ENCODE measurements at regions not wholly inside any gene's neighbourhood (a gene's known extent, or its start where the extent isn't known, plus 50 kb on each side); places are given as distances from the start of the nearest gene placed in this dataset.

DNA sequence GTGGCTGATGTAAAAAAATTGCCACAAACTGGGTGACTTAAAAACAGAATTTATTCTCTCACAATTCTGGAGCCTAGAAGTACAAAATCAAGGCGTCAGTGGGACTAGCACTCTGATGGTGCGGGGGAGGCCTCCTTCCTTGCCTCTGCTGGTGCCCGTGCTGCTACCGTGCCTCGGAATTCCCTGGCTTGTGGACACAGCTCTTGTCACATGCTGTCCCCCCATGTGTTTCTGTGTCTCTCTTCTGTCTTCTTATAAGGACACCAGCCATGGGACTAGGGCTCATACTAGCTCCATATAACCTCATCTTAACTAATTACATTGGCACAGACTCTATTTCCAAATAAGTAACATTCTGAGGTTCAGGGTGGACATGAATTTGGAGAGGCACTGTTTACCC, 242.3 kb upstream of the IRX2 start:
- Histone ChIP-seq H3K27me3 (no peaks in the 10 kb centered on the region), H3K36me3 (no peaks in the 10 kb centered on the region), H3K27ac (no peak overlapping the region), H3K9me3 (no peaks in the 10 kb centered on the region), H3K4me3 (no peak overlapping the region), H3K4me1 (no peaks in the 10 kb centered on the region)
- DNase-seq: no peak
- intact Hi-C loops (cut with DNase I; ENCODE audit: low total_unique reads) (no loop called here), in situ Hi-C loops (cut with MboI; ENCODE audit: low pct_ligation_motif_present in 1 of 4, low pct_unique_long_range_greater_than_20kb in 1 of 4, low sequenced_read_pairs in 3 of 4) (no loop called here)
- 71 to 83% methylated on average over 2 to 5 of the region's 5 CpGs for WGBS, 2 donors (ENCODE audit: low coverage in 1 of 2)
- no peak for TF ChIP-seq POLR2AphosphoS5 (IDR thresholded peaks at IDR 0.05)

DNA sequence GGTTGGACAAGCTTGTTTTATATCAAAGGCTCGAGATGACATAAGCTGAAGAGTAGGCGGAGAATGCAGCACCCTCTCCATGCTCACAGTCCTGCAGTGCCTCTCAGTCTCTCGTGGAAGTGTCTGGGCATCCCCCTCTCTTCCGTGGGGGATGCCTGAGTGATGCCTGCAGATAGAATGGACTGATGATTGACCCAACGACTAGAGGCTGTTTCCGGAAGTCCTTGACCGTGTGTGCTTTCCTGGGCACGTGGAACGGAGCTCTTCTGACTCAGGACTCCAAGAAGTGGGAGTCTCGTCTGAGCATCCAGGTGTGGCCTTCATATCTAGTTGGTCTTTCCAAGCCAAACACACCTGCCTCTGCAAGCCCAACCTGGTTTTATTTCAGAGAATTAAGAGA, 241.8 kb upstream of the IRX2 start:
- no peaks in the 10 kb centered on the region for H3K27me3 ChIP-seq
- H3K4me1 ChIP-seq: no peaks in the 10 kb centered on the region
- 20 to 62% methylated on average over 1 to 10 of the region's 10 CpGs for WGBS, 2 donors (ENCODE audit: low coverage in 1 of 2)
- no peak for TF ChIP-seq POLR2AphosphoS5 (IDR thresholded peaks at IDR 0.05)
- TF ChIP-seq POLR2A (IDR thresholded peaks at IDR 0.05): no peak
- TF ChIP-seq, protein P1, sequence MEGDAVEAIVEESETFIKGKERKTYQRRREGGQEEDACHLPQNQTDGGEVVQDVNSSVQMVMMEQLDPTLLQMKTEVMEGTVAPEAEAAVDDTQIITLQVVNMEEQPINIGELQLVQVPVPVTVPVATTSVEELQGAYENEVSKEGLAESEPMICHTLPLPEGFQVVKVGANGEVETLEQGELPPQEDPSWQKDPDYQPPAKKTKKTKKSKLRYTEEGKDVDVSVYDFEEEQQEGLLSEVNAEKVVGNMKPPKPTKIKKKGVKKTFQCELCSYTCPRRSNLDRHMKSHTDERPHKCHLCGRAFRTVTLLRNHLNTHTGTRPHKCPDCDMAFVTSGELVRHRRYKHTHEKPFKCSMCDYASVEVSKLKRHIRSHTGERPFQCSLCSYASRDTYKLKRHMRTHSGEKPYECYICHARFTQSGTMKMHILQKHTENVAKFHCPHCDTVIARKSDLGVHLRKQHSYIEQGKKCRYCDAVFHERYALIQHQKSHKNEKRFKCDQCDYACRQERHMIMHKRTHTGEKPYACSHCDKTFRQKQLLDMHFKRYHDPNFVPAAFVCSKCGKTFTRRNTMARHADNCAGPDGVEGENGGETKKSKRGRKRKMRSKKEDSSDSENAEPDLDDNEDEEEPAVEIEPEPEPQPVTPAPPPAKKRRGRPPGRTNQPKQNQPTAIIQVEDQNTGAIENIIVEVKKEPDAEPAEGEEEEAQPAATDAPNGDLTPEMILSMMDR (IDR thresholded peaks at IDR 0.05): no peak
- TF ChIP-seq EP300 (IDR thresholded peaks at IDR 0.05; ENCODE audit: low read depth): no peak
- no peaks in the 10 kb centered on the region for H3K9me3 ChIP-seq
- in situ Hi-C loops (cut with MboI; ENCODE audit: low pct_ligation_motif_present in 1 of 4, low pct_unique_long_range_greater_than_20kb in 1 of 4, low sequenced_read_pairs in 3 of 4): no loop called here
- no peak overlapping the region for H3K27ac ChIP-seq
- H3K36me3 ChIP-seq: no peaks in the 10 kb centered on the region
- no peak overlapping the region for H3K4me3 ChIP-seq
- DNase-seq: no peak
- intact Hi-C loops (cut with DNase I; ENCODE audit: low total_unique reads): no loop called here

DNA sequence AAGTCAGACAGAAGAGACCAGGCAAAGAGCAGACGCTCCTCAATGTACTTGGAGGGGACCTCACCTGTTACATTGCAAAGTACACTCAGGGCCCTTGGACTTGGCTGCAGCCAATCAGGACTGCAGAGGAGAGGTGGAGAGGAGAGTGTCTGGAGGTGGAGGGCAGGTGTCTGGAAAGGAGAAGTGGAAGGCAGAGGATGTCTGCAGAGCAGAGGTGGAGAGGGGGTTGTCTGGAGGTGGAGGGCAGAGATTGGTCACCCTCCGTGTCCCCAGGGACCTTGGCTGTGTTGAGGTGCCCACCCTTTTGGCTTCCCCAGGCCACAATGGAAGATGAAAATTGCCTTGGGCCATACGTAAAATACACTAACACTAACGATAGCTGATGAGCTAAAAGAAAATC, 241.3 kb upstream of the IRX2 start:
- WGBS, 2 donors (ENCODE audit: low coverage in 1 of 2): 76 to 89% methylated on average over 3 to 4 of the region's 4 CpGs
- intact Hi-C loops (cut with DNase I; ENCODE audit: low total_unique reads): no loop called here
- DNase-seq: no peak
- Histone ChIP-seq H3K27me3 (no peaks in the 10 kb centered on the region), H3K4me1 (no peaks in the 10 kb centered on the region), H3K9me3 (no peaks in the 10 kb centered on the region), H3K27ac (no peak overlapping the region), H3K4me3 (no peak overlapping the region), H3K36me3 (no peaks in the 10 kb centered on the region)
- in situ Hi-C loops (cut with MboI; ENCODE audit: low pct_ligation_motif_present in 1 of 4, low pct_unique_long_range_greater_than_20kb in 1 of 4, low sequenced_read_pairs in 3 of 4): no loop called here
- TF ChIP-seq, protein P1 (IDR thresholded peaks at IDR 0.05): no peak
- no peak for TF ChIP-seq POLR2AphosphoS5 (IDR thresholded peaks at IDR 0.05)
- no peak for TF ChIP-seq POLR2A (IDR thresholded peaks at IDR 0.05)
- no peak for TF ChIP-seq EP300 (IDR thresholded peaks at IDR 0.05; ENCODE audit: low read depth)

DNA sequence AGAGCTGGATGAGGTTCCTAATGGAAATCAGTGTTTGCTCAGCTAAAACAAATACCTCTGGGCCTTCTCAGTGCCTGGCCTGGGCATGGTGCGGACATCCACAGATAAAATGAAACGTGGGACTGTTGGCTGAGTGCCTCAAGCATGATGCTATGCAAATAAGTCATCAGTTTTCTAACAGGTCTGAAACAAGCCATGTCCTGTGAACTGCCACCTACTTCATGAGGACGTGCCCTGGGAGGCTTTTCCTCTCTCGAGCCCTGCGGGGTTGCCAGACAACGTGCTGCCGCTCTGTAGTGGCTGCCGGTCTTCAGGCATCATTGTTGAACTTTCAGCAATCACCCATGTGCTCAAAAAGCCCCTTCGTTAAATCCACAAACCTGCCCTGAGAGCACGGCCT, 240.4 kb upstream of the IRX2 start:
- no peak for DNase-seq
- in situ Hi-C loops (cut with MboI; ENCODE audit: low pct_ligation_motif_present in 1 of 4, low pct_unique_long_range_greater_than_20kb in 1 of 4, low sequenced_read_pairs in 3 of 4): no loop called here

DNA sequence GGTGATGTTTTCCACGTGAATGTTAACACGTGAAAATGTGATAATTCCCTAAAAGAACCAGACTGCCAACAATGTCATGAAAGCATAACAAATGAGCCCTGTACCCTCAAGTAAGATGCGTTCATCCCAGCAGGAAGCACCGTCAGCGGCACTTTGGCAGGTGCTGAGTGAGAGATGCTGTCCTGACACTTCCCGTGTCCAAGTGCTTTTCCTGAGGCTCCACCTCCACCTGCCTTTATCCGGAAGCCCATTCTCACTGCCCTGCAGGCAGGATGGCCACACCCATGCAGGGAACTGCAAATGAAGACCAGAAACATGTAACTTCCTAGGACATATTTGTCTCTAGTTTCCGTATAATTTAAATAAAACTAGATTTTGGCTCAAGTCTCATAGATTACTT, 238.0 kb upstream of the IRX2 start:
- no peaks in the 10 kb centered on the region for H3K9me3 ChIP-seq
- 52 to 100% methylated on average over 1 to 8 of the region's 8 CpGs for WGBS, 2 donors (ENCODE audit: low coverage in 1 of 2)
- no peaks in the 10 kb centered on the region for H3K4me1 ChIP-seq
- no peaks in the 10 kb centered on the region for H3K27me3 ChIP-seq
- H3K4me3 ChIP-seq: no peak overlapping the region
- no peaks in the 10 kb centered on the region for H3K36me3 ChIP-seq
- in situ Hi-C loops (cut with MboI; ENCODE audit: low pct_ligation_motif_present in 1 of 4, low pct_unique_long_range_greater_than_20kb in 1 of 4, low sequenced_read_pairs in 3 of 4) (no loop called here), intact Hi-C loops (cut with DNase I; ENCODE audit: low total_unique reads) (no loop called here)
- H3K27ac ChIP-seq: no peak overlapping the region
- no peak for DNase-seq
- TF ChIP-seq POLR2A (IDR thresholded peaks at IDR 0.05) (no peak), POLR2AphosphoS5 (IDR thresholded peaks at IDR 0.05) (no peak), EP300 (IDR thresholded peaks at IDR 0.05; ENCODE audit: low read depth) (no peak)
- TF ChIP-seq, protein P1 (IDR thresholded peaks at IDR 0.05): no peak

More for the DNA sequence above, 240.4 kb upstream of the IRX2 start:
- TF ChIP-seq POLR2A (IDR thresholded peaks at IDR 0.05): no peak
- no peak for TF ChIP-seq EP300 (IDR thresholded peaks at IDR 0.05; ENCODE audit: low read depth)
- TF ChIP-seq, protein P1 (IDR thresholded peaks at IDR 0.05): no peak
- TF ChIP-seq POLR2AphosphoS5 (IDR thresholded peaks at IDR 0.05): no peak
- no peaks in the 10 kb centered on the region for H3K36me3 ChIP-seq
- no peaks in the 10 kb centered on the region for H3K27me3 ChIP-seq
- intact Hi-C loops (cut with DNase I; ENCODE audit: low total_unique reads): no loop called here
- H3K4me1 ChIP-seq: no peaks in the 10 kb centered on the region
- no peak overlapping the region for H3K27ac ChIP-seq
- no peaks in the 10 kb centered on the region for H3K9me3 ChIP-seq
- 38 to 68% methylated on average over 1 to 9 of the region's 10 CpGs for WGBS, 2 donors (ENCODE audit: low coverage in 1 of 2)
- H3K4me3 ChIP-seq: no peak overlapping the region

All from transverse colon (tissue), 4 donors.